T-helper 17 cell (primary cell): ENCODE measurements at regions not wholly inside any gene's neighbourhood (a gene's known extent, or its start where the extent isn't known, plus 50 kb on each side); places are given as distances from the start of the nearest gene placed in this dataset.

Source experiments
- ATAC-seq: fragments of 150-1000 bp; cut with Tn5 transposase; 2 replicates; pipeline ENCODE4 v1.10.0; 2021; ENCODE audit warnings: mild to moderate bottlenecking, moderate library complexity
- DNase-seq, 3 donors: peaks; one replicate each; pipeline versions ENCODE4 v3.0.0 to v3.0.0-alpha.2; 2020 to 2021
- H3K9me3 ChIP-seq: one replicate; pipeline ENCODE4 v1.7.0; 2013; ENCODE audit warnings: low read length, mild to moderate bottlenecking; ENCODE audit not compliant: control insufficient read depth, poor library complexity, severe bottlenecking
- H3K27ac Mint-ChIP-seq: one replicate; pipeline ENCODE4 v1.8.0; 2022; ENCODE audit warnings: mild to moderate bottlenecking, moderate library complexity, mixed read lengths
- H3K27me3 Mint-ChIP-seq: one replicate; pipeline ENCODE4 v1.8.0; 2022; ENCODE audit warnings: mixed read lengths
- H3K36me3 Mint-ChIP-seq: one replicate; pipeline ENCODE4 v1.8.0; 2022; ENCODE audit warnings: low read depth, mixed read lengths
- H3K4me1 Mint-ChIP-seq: one replicate; pipeline ENCODE4 v1.8.0; 2022; ENCODE audit warnings: mild to moderate bottlenecking, mixed read lengths
- H3K4me3 Mint-ChIP-seq: one replicate; pipeline ENCODE4 v1.8.0; 2022; ENCODE audit warnings: mild to moderate bottlenecking, moderate library complexity, mixed read lengths

DNA sequence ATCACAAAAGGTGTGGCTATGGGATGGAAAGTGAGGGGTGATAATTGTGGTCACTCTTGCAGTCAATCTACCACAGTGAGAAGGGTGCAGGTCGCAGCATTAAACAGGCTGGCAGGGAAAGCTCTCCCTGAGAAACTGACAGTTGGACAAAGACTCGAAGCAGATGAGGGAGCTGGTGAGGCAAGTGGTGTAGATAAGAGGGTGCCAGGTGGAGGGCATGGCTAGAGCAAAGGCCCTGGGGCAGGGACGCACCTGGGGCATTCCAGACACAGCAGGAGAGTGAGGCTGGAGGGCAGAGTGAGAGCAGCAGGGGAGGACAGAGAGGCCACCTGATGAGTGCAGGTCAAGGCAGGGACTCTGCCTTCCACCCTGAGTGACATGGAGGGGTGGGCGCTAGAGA, 264.8 kb downstream of the PRDM2 start:
- DNase-seq (no peak), ATAC-seq (no peak)
- H3K9me3 ChIP-seq, result no peaks in the 10 kb centered on the region
- peaks cover 43% of the 10 kb centered on the region for H3K27me3 Mint-ChIP-seq
- H3K27ac Mint-ChIP-seq, result no peak overlapping the region
- H3K4me1 Mint-ChIP-seq, result peaks cover 2% of the 10 kb centered on the region
- no peaks in the 10 kb centered on the region for H3K36me3 Mint-ChIP-seq
- H3K4me3 Mint-ChIP-seq, result no peak overlapping the region

- ATAC-seq (no peak), DNase-seq (no peak)
- Mint-ChIP-seq H3K4me1 (peaks cover 2% of the 10 kb centered on the region), H3K27ac (no peak overlapping the region), H3K4me3 (no peak overlapping the region), H3K36me3 (no peaks in the 10 kb centered on the region), H3K27me3 (peaks cover 42% of the 10 kb centered on the region)
- H3K9me3 ChIP-seq, result no peaks in the 10 kb centered on the region
These were observed 265.9 kb downstream of the PRDM2 start for GRCh38 chr1:13965770-13966398.

DNA sequence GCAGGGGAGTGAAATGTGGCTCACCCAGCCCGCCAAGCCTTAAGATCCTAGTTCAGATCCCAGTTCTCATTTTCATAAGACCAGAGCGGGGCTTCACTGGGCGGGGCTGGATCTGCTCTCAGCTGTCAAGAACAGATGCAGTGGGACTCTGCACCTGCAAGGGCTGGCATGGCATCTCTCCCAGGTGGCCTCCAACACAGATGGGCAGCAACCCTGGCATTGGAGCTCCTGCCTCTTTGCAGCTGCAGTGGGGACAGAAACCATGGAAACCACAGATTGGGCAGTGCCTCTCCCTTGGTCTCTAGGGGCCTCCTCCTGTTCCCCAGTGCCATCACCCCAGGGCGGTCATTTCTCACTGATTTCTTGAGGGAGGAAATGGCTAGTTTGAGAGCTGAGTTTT, 267.7 kb downstream of the PRDM2 start:
- H3K9me3 ChIP-seq, result no peaks in the 10 kb centered on the region
- H3K27ac Mint-ChIP-seq, result no peak overlapping the region
- ATAC-seq (no peak), DNase-seq (no peak)
- H3K4me3 Mint-ChIP-seq, result no peak overlapping the region
- no peaks in the 10 kb centered on the region for H3K4me1 Mint-ChIP-seq
- H3K27me3 Mint-ChIP-seq, result peaks cover 25% of the 10 kb centered on the region
- H3K36me3 Mint-ChIP-seq, result no peaks in the 10 kb centered on the region

DNA sequence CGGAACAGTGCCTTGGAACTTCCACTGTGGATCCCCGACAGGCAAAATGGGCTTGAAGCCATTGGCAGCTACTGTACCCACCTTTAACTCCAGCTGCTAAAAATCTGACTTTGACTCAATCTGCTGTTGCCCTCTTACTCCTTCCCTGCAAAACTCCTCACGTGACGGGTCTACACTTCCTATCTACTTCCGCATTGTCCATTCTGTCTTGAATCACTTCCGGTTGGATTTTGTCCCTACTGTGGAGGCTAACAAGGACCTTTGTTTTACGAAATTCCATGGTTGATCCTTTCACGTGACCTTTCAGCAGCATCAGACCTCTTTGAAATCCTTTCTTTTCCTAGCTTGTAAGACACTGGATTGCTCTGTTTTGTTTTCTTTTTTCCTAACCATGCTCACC, 268.4 kb downstream of the PRDM2 start:
- ATAC-seq, result no peak
- no peaks in the 10 kb centered on the region for H3K9me3 ChIP-seq
- Mint-ChIP-seq H3K36me3 (no peaks in the 10 kb centered on the region), H3K27ac (no peak overlapping the region), H3K4me3 (no peak overlapping the region), H3K27me3 (peaks cover 22% of the 10 kb centered on the region), H3K4me1 (no peaks in the 10 kb centered on the region)
- DNase-seq, result no peak

- DNase-seq (no peak), ATAC-seq (no peak)
- Mint-ChIP-seq H3K4me1 (no peaks in the 10 kb centered on the region), H3K27ac (no peak overlapping the region), H3K27me3 (peaks cover 17% of the 10 kb centered on the region), H3K36me3 (no peaks in the 10 kb centered on the region), H3K4me3 (no peak overlapping the region)
- H3K9me3 ChIP-seq, result peaks cover 3% of the 10 kb centered on the region
These were observed 270.8 kb downstream of the PRDM2 start for GRCh38 chr1:13970631-13971247.

DNA sequence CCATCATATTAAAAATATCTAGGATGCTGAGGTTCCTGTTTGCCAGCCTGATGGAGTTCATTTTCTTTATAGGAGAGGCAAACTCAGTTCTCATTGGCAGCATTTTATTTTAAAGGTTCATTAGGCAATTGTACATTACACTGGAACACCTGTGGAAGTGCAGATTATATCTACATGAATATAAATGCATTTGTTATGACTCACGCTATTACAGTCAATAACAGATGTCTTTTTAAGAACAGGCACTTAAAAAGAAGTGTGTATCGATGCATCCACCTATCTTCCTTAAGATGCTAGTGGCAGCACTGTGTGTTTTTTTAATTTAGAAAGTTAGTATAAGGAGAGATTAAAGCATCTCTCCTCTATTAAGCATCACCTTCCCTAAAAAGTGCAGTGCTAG, 276.5 kb downstream of the PRDM2 start:
- peaks cover 3% of the 10 kb centered on the region for H3K9me3 ChIP-seq
- no peaks in the 10 kb centered on the region for H3K4me1 Mint-ChIP-seq
- DNase-seq, result no peak
- H3K4me3 Mint-ChIP-seq, result no peak overlapping the region
- no peak for ATAC-seq
- peaks cover 17% of the 10 kb centered on the region for H3K27me3 Mint-ChIP-seq
- H3K27ac Mint-ChIP-seq, result no peak overlapping the region
- H3K36me3 Mint-ChIP-seq, result no peaks in the 10 kb centered on the region

DNA sequence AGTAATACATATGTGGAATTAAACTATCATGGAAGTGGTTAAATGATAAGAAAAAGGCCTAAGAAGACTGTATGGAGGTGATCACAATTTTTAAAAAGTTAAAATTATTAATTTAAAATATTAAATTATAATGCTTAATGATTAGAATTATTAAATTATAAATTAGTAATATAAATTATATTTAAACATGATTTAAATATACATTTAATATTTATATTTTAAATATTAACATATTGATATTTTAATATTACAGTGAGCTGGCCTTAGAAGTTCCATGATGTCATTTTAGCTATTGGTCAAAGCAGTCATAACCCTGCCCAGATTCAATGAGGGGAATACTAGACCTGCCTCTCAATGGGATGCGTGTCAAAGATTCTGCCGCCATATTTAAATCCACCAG, 281.2 kb downstream of the PRDM2 start:
- H3K4me3 Mint-ChIP-seq, result no peak overlapping the region
- H3K27me3 Mint-ChIP-seq, result peaks cover 5% of the 10 kb centered on the region
- no peaks in the 10 kb centered on the region for H3K36me3 Mint-ChIP-seq
- no peak for ATAC-seq
- DNase-seq, result no peak
- no peaks in the 10 kb centered on the region for H3K4me1 Mint-ChIP-seq
- no peak overlapping the region for H3K27ac Mint-ChIP-seq
- no peaks in the 10 kb centered on the region for H3K9me3 ChIP-seq

- no peak for ATAC-seq
- Mint-ChIP-seq H3K27me3 (peaks cover 5% of the 10 kb centered on the region), H3K36me3 (no peaks in the 10 kb centered on the region), H3K4me3 (no peak overlapping the region), H3K4me1 (no peaks in the 10 kb centered on the region), H3K27ac (no peak overlapping the region)
- no peak for DNase-seq
- H3K9me3 ChIP-seq, result no peaks in the 10 kb centered on the region
These were observed 283.4 kb downstream of the PRDM2 start for GRCh38 chr1:13983393-13983792.

- Mint-ChIP-seq H3K27me3 (peaks cover 10% of the 10 kb centered on the region), H3K27ac (no peak overlapping the region), H3K36me3 (no peaks in the 10 kb centered on the region), H3K4me3 (no peak overlapping the region), H3K4me1 (no peaks in the 10 kb centered on the region)
- ATAC-seq (no peak), DNase-seq (no peak)
- H3K9me3 ChIP-seq, result peaks cover 3% of the 10 kb centered on the region
These were observed 291.0 kb downstream of the PRDM2 start for GRCh38 chr1:13990939-13991338.

DNA sequence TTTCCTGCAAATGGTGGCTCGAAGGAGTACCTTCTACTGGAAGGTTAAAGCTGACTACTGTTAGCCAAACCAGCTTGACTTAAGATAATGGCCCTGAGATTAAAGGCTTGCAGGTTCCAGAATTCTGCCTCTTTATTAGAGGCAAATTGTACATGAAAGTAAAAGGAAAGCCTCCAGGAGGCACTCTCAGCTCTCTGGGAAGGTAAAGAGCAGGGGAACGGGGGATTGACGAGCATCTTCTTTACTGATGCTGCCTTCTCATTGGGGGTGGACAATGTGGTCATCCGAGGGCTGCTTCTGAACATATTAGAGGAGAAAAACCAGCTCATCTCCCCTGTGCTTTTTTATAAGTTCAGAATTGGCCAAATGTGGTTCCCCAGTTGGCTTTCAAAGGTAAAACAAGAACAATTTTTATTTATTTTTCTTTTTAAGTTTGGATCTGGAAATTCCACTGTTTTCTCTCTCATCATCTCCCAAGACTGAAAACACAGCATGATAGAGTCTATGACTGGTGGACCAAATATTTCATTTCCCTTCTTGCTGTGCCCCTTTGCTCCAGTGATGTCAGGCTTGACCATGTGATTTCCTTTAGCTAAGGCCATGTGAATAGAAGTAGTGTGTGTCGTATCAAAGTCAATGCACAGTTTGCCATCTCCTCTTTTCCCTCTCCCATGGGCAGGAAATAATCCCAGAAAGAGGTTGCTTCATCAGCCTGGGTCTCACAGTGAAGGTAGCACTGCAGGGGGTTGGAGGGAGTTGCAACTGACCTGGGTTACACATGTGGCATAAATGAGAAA, 292.7 kb downstream of the PRDM2 start:
- H3K9me3 ChIP-seq, result peaks cover 3% of the 10 kb centered on the region
- no peak for ATAC-seq
- Mint-ChIP-seq H3K27me3 (peaks cover 10% of the 10 kb centered on the region), H3K4me1 (no peaks in the 10 kb centered on the region), H3K4me3 (no peak overlapping the region), H3K27ac (no peak overlapping the region), H3K36me3 (no peaks in the 10 kb centered on the region)
- no peak for DNase-seq

- H3K4me3 Mint-ChIP-seq, result no peak overlapping the region
- H3K36me3 Mint-ChIP-seq, result no peaks in the 10 kb centered on the region
- DNase-seq (no peak), ATAC-seq (no peak)
- peaks cover 3% of the 10 kb centered on the region for H3K9me3 ChIP-seq
- H3K4me1 Mint-ChIP-seq, result no peaks in the 10 kb centered on the region
- peaks cover 10% of the 10 kb centered on the region for H3K27me3 Mint-ChIP-seq
- H3K27ac Mint-ChIP-seq, result no peak overlapping the region
These were observed 294.4 kb downstream of the PRDM2 start for GRCh38 chr1:13994386-13994785.

DNA sequence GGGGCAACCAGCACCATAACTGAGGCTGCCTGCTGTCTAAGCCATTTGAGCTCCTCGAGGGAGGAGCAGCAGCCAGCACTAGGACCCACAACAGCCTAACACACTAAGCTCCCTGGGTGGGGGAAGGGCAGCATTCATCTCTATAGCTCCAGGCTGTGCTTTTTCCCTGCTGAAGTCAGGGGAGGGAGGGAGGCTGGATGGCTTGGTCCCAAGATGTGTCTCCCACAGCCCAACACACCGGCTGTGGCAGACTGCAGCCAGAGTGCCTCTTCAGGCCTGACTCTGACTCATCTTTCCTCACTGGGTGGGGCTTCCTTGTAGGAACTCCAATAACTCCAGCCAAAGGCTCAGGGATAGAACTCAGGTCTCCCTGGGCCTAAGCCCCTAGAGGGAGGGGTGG, 296.3 kb downstream of the PRDM2 start:
- Mint-ChIP-seq H3K27ac (no peak overlapping the region), H3K27me3 (no peaks in the 10 kb centered on the region), H3K4me1 (no peaks in the 10 kb centered on the region), H3K4me3 (no peak overlapping the region), H3K36me3 (no peaks in the 10 kb centered on the region)
- H3K9me3 ChIP-seq, result peaks cover 3% of the 10 kb centered on the region
- DNase-seq (no peak), ATAC-seq (no peak)

DNA sequence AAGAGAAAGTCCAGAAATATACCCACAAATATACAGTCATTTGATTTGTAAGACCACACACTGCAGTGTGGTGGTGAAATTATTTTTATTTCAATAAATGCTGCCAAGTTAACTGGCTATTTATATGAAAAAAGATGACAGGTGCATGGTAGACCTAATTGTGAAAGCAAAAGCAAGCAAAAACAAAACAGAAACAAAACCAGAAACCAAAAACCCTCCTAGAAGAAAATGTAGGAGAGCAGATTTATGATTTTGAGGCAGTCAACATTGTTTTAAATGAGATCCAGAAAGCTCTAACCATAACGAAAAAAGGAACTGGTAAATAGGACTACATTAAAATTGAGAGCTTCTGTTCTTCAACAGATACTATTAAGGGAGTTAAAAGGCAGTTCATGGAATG, 303.6 kb downstream of the PRDM2 start:
- no peak for DNase-seq
- no peaks in the 10 kb centered on the region for H3K9me3 ChIP-seq
- Mint-ChIP-seq H3K36me3 (no peaks in the 10 kb centered on the region), H3K4me3 (no peak overlapping the region), H3K4me1 (no peaks in the 10 kb centered on the region), H3K27me3 (no peaks in the 10 kb centered on the region), H3K27ac (no peak overlapping the region)
- ATAC-seq, result no peak

GRCh38 chr1:14009582-14009981, 309.6 kb downstream of the PRDM2 start:
- no peaks in the 10 kb centered on the region for H3K36me3 Mint-ChIP-seq
- no peak overlapping the region for H3K27ac Mint-ChIP-seq
- H3K9me3 ChIP-seq, result no peaks in the 10 kb centered on the region
- DNase-seq, result no peak
- H3K27me3 Mint-ChIP-seq, result no peaks in the 10 kb centered on the region
- no peak for ATAC-seq
- no peak overlapping the region for H3K4me3 Mint-ChIP-seq
- H3K4me1 Mint-ChIP-seq, result no peaks in the 10 kb centered on the region
